Chondrocyte (in vitro differentiated cells): ENCODE measurements at regions not wholly inside any gene's neighbourhood (a gene's known extent, or its start where the extent isn't known, plus 50 kb on each side); places are given as distances from the start of the nearest gene placed in this dataset.

Experiments
- DNase-seq: peaks from one replicate; pipeline ENCODE4 v3.0.0; 2021; ENCODE audit warnings: mixed read lengths, low spot score
- H3K27ac Mint-ChIP-seq: one replicate; pipeline ENCODE4 v1.8.0; 2021; ENCODE audit warnings: mild to moderate bottlenecking, moderate library complexity, mixed read lengths; ENCODE audit not compliant: unreplicated experiment
- H3K27me3 Mint-ChIP-seq: 2 replicates; pipeline ENCODE4 v1.8.0; 2021; ENCODE audit warnings: low read depth, mixed read lengths
- H3K36me3 Mint-ChIP-seq: 2 replicates; pipeline ENCODE4 v1.8.0; 2021; ENCODE audit warnings: low read depth, mixed read lengths
- H3K4me1 Mint-ChIP-seq: 2 replicates; pipeline ENCODE4 v1.8.0; 2021; ENCODE audit warnings: low read depth, mild to moderate bottlenecking, mixed read lengths
- H3K4me3 Mint-ChIP-seq: one replicate; pipeline ENCODE4 v1.8.0; 2021; ENCODE audit warnings: mild to moderate bottlenecking, moderate library complexity, mixed read lengths; ENCODE audit not compliant: unreplicated experiment
- H3K9me3 Mint-ChIP-seq: 2 replicates; pipeline ENCODE4 v1.8.0; 2021; ENCODE audit warnings: low read depth, mixed read lengths
- CTCF ChIP-seq: fragments of 200-600 bp; sonication (generic); IDR thresholded peaks from 2 replicates; pipeline ENCODE4 v1.5.0; 2021; ENCODE audit warnings: antibody characterized with exemption, mild to moderate bottlenecking, moderate library complexity

- H3K27me3 Mint-ChIP-seq: no peaks in the 10 kb centered on the region
- no peak for TF ChIP-seq CTCF
- H3K9me3 Mint-ChIP-seq: peaks cover 38% of the 10 kb centered on the region
- DNase-seq: no peak
- no peak overlapping the region for H3K27ac Mint-ChIP-seq
- H3K36me3 Mint-ChIP-seq: peaks cover 3% of the 10 kb centered on the region
- H3K4me1 Mint-ChIP-seq: no peaks in the 10 kb centered on the region
- H3K4me3 Mint-ChIP-seq: no peak overlapping the region
Measured at GRCh38 chr5:155408465-155408864, 394.9 kb downstream of the KIF4B start.

- no peak for TF ChIP-seq CTCF
- no peak for DNase-seq
- Mint-ChIP-seq H3K4me1 (no peaks in the 10 kb centered on the region), H3K27me3 (peaks cover 3% of the 10 kb centered on the region), H3K27ac (no peak overlapping the region), H3K4me3 (no peak overlapping the region), H3K9me3 (no peaks in the 10 kb centered on the region), H3K36me3 (no peaks in the 10 kb centered on the region)
Measured at GRCh38 chr5:155416765-155417164, 403.2 kb downstream of the KIF4B start.

- Mint-ChIP-seq H3K9me3 (no peaks in the 10 kb centered on the region), H3K27ac (no peak overlapping the region), H3K4me3 (no peak overlapping the region), H3K4me1 (no peaks in the 10 kb centered on the region), H3K27me3 (peaks cover 6% of the 10 kb centered on the region), H3K36me3 (no peaks in the 10 kb centered on the region)
- no peak for TF ChIP-seq CTCF
- no peak for DNase-seq
Measured at GRCh38 chr5:155418960-155419579, 405.5 kb downstream of the KIF4B start.

- TF ChIP-seq CTCF: no peak
- H3K27me3 Mint-ChIP-seq: peaks cover 1% of the 10 kb centered on the region
- H3K4me1 Mint-ChIP-seq: no peaks in the 10 kb centered on the region
- H3K9me3 Mint-ChIP-seq: peaks cover 5% of the 10 kb centered on the region
- H3K4me3 Mint-ChIP-seq: no peak overlapping the region
- H3K36me3 Mint-ChIP-seq: no peaks in the 10 kb centered on the region
- no peak for DNase-seq
- no peak overlapping the region for H3K27ac Mint-ChIP-seq
Measured at GRCh38 chr5:155430192-155430591, 416.6 kb downstream of the KIF4B start.

GRCh38 chr5:155434267-155434666, 420.7 kb downstream of the KIF4B start:
- Mint-ChIP-seq H3K4me1 (no peaks in the 10 kb centered on the region), H3K36me3 (no peaks in the 10 kb centered on the region), H3K9me3 (peaks cover 11% of the 10 kb centered on the region)

More at GRCh38 chr5:155434267-155434666, 420.7 kb downstream of the KIF4B start:
- Mint-ChIP-seq H3K27me3 (no peaks in the 10 kb centered on the region), H3K4me3 (no peak overlapping the region), H3K27ac (no peak overlapping the region)
- no peak for DNase-seq
- no peak for TF ChIP-seq CTCF
